A549 (cell line): ENCODE measurements at regions not wholly inside any gene's neighbourhood (a gene's known extent, or its start where the extent isn't known, plus 50 kb on each side); places are given as distances from the start of the nearest gene placed in this dataset.

Experiments
- ATAC-seq, 2 experiments: fragments of 200-7000 bp in 1 of 2; fragments of >200 bp in 1 of 2; cut with Nextera tagmentation in 1 of 2; cut with Tn5 transposase in 1 of 2; 3 replicates each; pipeline versions ENCODE4 v1.8.0 to v1.9.1; 2018 to 2020; ENCODE audit warnings: mild to moderate bottlenecking in 1 of 2, moderate library complexity in 1 of 2
- CTCF ChIA-PET: fragments of 300-600 bp; sonication (Branson Sonifier 250); formaldehyde crosslinking; extraction: SDS; loops from one replicate; lab custom pipeline; 2021; ENCODE audit warnings: antibody characterized with exemption, inconsistent platforms; lab: Yijun Ruan, JAX
- POLR2A ChIA-PET: fragments of 350-600 bp; formaldehyde crosslinking; extraction: SDS; loops from one replicate; lab custom pipeline; 2021; ENCODE audit warnings: antibody characterized with exemption, inconsistent platforms; lab: Yijun Ruan, JAX
- DNase-seq, 2 experiments: peaks; one replicate each; pipeline versions ENCODE4 v3.0.0 to v3.0.0-alpha.2; 2011 to 2016; ENCODE audit warnings: low read depth in 1 of 2, low spot score in 1 of 2
- FAIRE-seq: peaks from 2 replicates; lab custom pipeline; 2011; peaks lifted over from hg19 to GRCh38; lab: Jason Lieb, UNC
- H3K27ac ChIP-seq, 2 experiments: fragments of >200 bp; sonication (Bioruptor Twin); formaldehyde crosslinking; 3 replicates each; pipeline ENCODE4 v1.5.1; 2016 to 2017
- H3K4me1 ChIP-seq: fragments of >200 bp; sonication (Bioruptor Twin); formaldehyde crosslinking; 3 replicates; pipeline ENCODE4 v1.6.1; 2016
- H3K4me2 ChIP-seq: fragments of >200 bp; sonication (Bioruptor Twin); formaldehyde crosslinking; 3 replicates; pipeline ENCODE4 v1.6.1; 2016
- H3K4me3 ChIP-seq: fragments of >200 bp; sonication (Bioruptor Twin); formaldehyde crosslinking; 3 replicates; pipeline ENCODE4 v1.5.1; 2016
- H3K9me3 ChIP-seq: fragments of >200 bp; sonication (Bioruptor Twin); formaldehyde crosslinking; 3 replicates; pipeline ENCODE4 v1.6.1; 2016
- CBX2 ChIP-seq: fragments of 200-600 bp; sonication (generic); IDR thresholded peaks from 2 replicates; pipeline ENCODE4 v1.6.1; 2016; ENCODE audit warnings: low read depth, mild to moderate bottlenecking, borderline replicate concordance
- CEBPB ChIP-seq, 2 experiments: fragments of >200 bp in 1 of 2; sonication (Bioruptor Twin) in 1 of 2; formaldehyde crosslinking in 1 of 2; IDR thresholded peaks; 2 replicates each; pipeline ENCODE4 v1.6.1; 2012 to 2016
- EHMT2 ChIP-seq: fragments of 200-600 bp; sonication (generic); IDR thresholded peaks from 2 replicates; pipeline ENCODE4 v1.6.1; 2016; ENCODE audit warnings: antibody characterized with exemption, low read depth, mild to moderate bottlenecking, moderate library complexity
- FOSB ChIP-seq: fragments of 250-450 bp; sonication (Bioruptor Pico); IDR thresholded peaks from 2 replicates; pipeline ENCODE4 v1.5.0; 2020; ENCODE audit warnings: mild to moderate bottlenecking, moderate library complexity
- GATA3 ChIP-seq: IDR thresholded peaks from 2 replicates; pipeline ENCODE4 v1.6.1; 2012; ENCODE audit warnings: borderline replicate concordance
- HOXA7 ChIP-seq: fragments of 250-450 bp; sonication (Bioruptor Pico); IDR thresholded peaks from 2 replicates; pipeline ENCODE4 v1.5.0; 2020; ENCODE audit warnings: mild to moderate bottlenecking, moderate library complexity
- HOXB13 ChIP-seq: fragments of 250-450 bp; sonication (Bioruptor Pico); IDR thresholded peaks from 2 replicates; pipeline ENCODE4 v1.5.0; 2020; ENCODE audit warnings: low read depth, mild to moderate bottlenecking, moderate library complexity
- HOXB5 ChIP-seq: fragments of 250-450 bp; sonication (Bioruptor Pico); IDR thresholded peaks from 2 replicates; pipeline ENCODE4 v1.5.0; 2020; ENCODE audit warnings: mild to moderate bottlenecking, moderate library complexity
- JUNB ChIP-seq: fragments of >200 bp; sonication (Bioruptor Twin); formaldehyde crosslinking; IDR thresholded peaks from 2 replicates; pipeline ENCODE4 v1.6.1; 2016
- KDM1A ChIP-seq: fragments of 200-600 bp; sonication (generic); IDR thresholded peaks from 2 replicates; pipeline ENCODE4 v1.6.1; 2016; ENCODE audit warnings: low read depth, mild to moderate bottlenecking
- KDM5A ChIP-seq: fragments of 200-600 bp; sonication (generic); IDR thresholded peaks from 2 replicates; pipeline ENCODE4 v1.6.1; 2016; ENCODE audit warnings: antibody characterized with exemption, mild to moderate bottlenecking
- MAFK ChIP-seq: fragments of 450-650 bp; IDR thresholded peaks from 2 replicates; pipeline ENCODE4 v1.6.1; 2014; ENCODE audit not compliant: partially characterized antibody
- MAZ ChIP-seq: fragments of 150-350 bp; IDR thresholded peaks from 2 replicates; pipeline ENCODE4 v1.6.1; 2014; ENCODE audit warnings: antibody characterized with exemption, low read depth, low read length, borderline replicate concordance
- MYC ChIP-seq: IDR thresholded peaks from 2 replicates; pipeline ENCODE4 v1.6.1; 2012; ENCODE audit warnings: mild to moderate bottlenecking, inconsistent platforms, low read length, improper control_type of control experiment, borderline replicate concordance
- NFE2L2 ChIP-seq: fragments of 150-350 bp; conservative IDR thresholded peaks from 2 replicates; pipeline ENCODE4 v1.6.1; 2014; ENCODE audit warnings: low read length
- PHF8 ChIP-seq: fragments of 200-600 bp; sonication (generic); IDR thresholded peaks from 2 replicates; pipeline ENCODE4 v1.6.1; 2016; ENCODE audit warnings: low read depth, mild to moderate bottlenecking, antibody characterized with exemption, moderate library complexity, borderline replicate concordance
- POLR2A ChIP-seq: IDR thresholded peaks from 2 replicates; pipeline ENCODE4 v1.6.1; 2012; ENCODE audit warnings: mild to moderate bottlenecking, low read length
- POLR2AphosphoS2 ChIP-seq: conservative IDR thresholded peaks from 2 replicates; pipeline ENCODE4 v1.6.1; 2012; ENCODE audit warnings: low read length, improper control_type of control experiment, inconsistent platforms
- RAD21 ChIP-seq, 2 experiments: fragments of >200 bp in 1 of 2; sonication (Bioruptor Twin) in 1 of 2; formaldehyde crosslinking in 1 of 2; IDR thresholded peaks in 1 of 2; conservative IDR thresholded peaks in 1 of 2; 2 replicates in 1 of 2; 3 replicates in 1 of 2; pipeline ENCODE4 v1.6.1; 2012 to 2018; ENCODE audit warnings: inconsistent platforms in 1 of 2
- RARB ChIP-seq: fragments of 250-450 bp; sonication (Bioruptor Pico); IDR thresholded peaks from 2 replicates; pipeline ENCODE4 v1.8.0; 2021; ENCODE audit warnings: mild to moderate bottlenecking, moderate library complexity
- RCOR1 ChIP-seq: fragments of 150-350 bp; IDR thresholded peaks from 2 replicates; pipeline ENCODE4 v1.6.1; 2014; ENCODE audit warnings: antibody characterized with exemption, low read length, low read depth
- TFCP2L1 ChIP-seq: fragments of 250-450 bp; sonication (Bioruptor Pico); IDR thresholded peaks from 2 replicates; pipeline ENCODE4 v1.5.0; 2021; ENCODE audit warnings: mild to moderate bottlenecking
- TP53 ChIP-seq: fragments of 250-450 bp; sonication (Bioruptor Pico); IDR thresholded peaks from 2 replicates; pipeline ENCODE4 v1.5.0; 2021; ENCODE audit warnings: mild to moderate bottlenecking, moderate library complexity
- ZC3H11A ChIP-seq: fragments of 450-650 bp; IDR thresholded peaks from 2 replicates; pipeline ENCODE4 v1.6.1; 2014; ENCODE audit warnings: antibody characterized with exemption, mild to moderate bottlenecking
- ZFP36 ChIP-seq: fragments of 450-650 bp; IDR thresholded peaks from 2 replicates; pipeline ENCODE4 v1.6.1; 2014; ENCODE audit warnings: borderline replicate concordance; ENCODE audit not compliant: partially characterized antibody
- WGBS: methylation state at CpG from one replicate; pipeline ENCODE4 v1.1.6; 2017; ENCODE audit errors: missing lambda C conversion rate; 5-methylcytosine and 5-hydroxymethylcytosine counted together
- TF ChIP-seq, protein P1 (sequence below): fragments of 450-650 bp; IDR thresholded peaks from 2 replicates; pipeline ENCODE4 v1.6.1; 2014; ENCODE audit warnings: antibody characterized with exemption
- TF ChIP-seq, protein P2 (sequence below): fragments of >200 bp; sonication (Bioruptor Twin); formaldehyde crosslinking; IDR thresholded peaks from 2 replicates; pipeline ENCODE4 v1.6.1; 2016
- TF ChIP-seq, protein P3 (sequence below): fragments of 250-450 bp; sonication (Bioruptor Pico); IDR thresholded peaks from 2 replicates; pipeline ENCODE4 v1.5.0; 2021; ENCODE audit warnings: mild to moderate bottlenecking, moderate library complexity, borderline replicate concordance
- TF ChIP-seq, protein P4 (sequence below): fragments of >200 bp; sonication (Bioruptor Twin); formaldehyde crosslinking; IDR thresholded peaks from 3 replicates; pipeline ENCODE4 v1.6.1; 2016
- TF ChIP-seq, protein P5 (sequence below): fragments of 150-350 bp; IDR thresholded peaks from 2 replicates; pipeline ENCODE4 v1.6.1; 2014; ENCODE audit warnings: low read depth, mild to moderate bottlenecking, low read length

DNA sequence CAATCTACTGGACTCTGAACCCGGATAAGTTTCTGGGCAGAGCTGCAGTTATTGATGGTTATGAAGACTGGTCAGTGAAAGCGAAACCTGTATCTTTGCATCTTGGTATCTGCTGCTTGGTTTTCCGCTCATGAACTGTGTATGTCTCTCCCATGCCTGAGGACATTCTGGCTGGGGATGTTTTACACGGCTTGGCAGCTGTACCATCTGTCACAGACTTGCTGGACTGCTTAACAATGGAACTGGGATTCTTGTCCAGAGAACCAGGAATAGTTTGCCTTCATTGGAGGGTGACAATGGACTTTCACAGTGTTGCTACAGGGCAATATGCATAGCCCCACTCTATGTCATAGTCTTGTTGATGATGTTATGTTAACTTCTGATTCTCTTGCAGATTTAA lies 119.9 kb upstream of the TMEM106B start (continued):
- TF ChIP-seq, protein P1, sequence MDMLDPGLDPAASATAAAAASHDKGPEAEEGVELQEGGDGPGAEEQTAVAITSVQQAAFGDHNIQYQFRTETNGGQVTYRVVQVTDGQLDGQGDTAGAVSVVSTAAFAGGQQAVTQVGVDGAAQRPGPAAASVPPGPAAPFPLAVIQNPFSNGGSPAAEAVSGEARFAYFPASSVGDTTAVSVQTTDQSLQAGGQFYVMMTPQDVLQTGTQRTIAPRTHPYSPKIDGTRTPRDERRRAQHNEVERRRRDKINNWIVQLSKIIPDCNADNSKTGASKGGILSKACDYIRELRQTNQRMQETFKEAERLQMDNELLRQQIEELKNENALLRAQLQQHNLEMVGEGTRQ = no peak
- TF ChIP-seq KDM5A (no peak), CBX2 (no peak), RAD21 (conservative IDR thresholded peaks at IDR 0.05 in 1 of 2, IDR thresholded peaks at IDR 0.05 in 1 of 2) (no peak), TFCP2L1 (no peak)

DNA sequence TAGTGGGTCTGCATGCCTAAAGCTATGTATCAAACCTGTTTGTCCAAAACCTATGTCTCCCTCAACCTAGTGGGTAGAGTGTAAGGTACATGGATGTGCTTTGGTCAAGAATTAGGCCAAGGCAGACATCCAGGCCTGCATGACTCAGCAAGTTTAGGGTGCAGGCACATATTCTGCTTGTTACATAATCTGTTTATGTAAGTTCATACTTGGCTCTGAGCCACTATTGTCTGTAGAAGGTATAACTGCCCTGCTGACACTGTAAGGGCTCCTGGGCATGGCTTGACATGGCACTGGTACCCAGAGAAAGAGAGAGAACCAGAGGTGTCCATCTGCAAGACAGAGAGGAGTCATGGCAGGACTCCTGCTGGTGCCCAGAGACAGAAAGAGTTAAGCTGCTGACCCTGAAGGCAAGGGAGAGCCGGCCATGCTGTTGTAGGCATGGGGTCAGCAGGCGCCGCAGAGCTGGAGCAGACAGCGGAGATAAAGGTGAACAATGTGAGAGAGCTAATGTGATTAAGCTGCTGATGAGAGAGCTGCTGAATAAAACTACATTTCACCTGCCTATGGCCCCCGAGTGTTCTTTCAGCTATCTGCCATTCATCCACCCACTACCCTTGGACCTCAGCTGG lies 118.5 kb upstream of the TMEM106B start:
- peak overlapping the region; percentile 37 to 70; a peak in 4 of 6 replicates for H3K27ac ChIP-seq
- ATAC-seq (no peak), DNase-seq (no peak), FAIRE-seq (no peak)
- CTCF ChIA-PET = interaction anchor here (1.5 to 2.1 kb wide), 2 partner anchors 10 to 31 kb away, joined by 3 to 4 read pairs; no protein-coding TSS in a partner anchor
- no peak for TF ChIP-seq POLR2AphosphoS2
- no peak for TF ChIP-seq KDM1A
- TF ChIP-seq, protein P2, sequence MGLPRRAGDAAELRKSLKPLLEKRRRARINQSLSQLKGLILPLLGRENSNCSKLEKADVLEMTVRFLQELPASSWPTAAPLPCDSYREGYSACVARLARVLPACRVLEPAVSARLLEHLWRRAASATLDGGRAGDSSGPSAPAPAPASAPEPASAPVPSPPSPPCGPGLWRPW = no peak
- TF ChIP-seq MAFK = peak; percentile 89
- peak; percentile 83 for TF ChIP-seq NFE2L2
- no peak for TF ChIP-seq GATA3
- no peak for TF ChIP-seq POLR2A
- no peak for TF ChIP-seq RCOR1
- no peak for TF ChIP-seq EHMT2
- WGBS = 95% methylated on average over 5 of the region's 5 CpGs
- POLR2A ChIA-PET = no interaction called here
- H3K4me3 ChIP-seq = no peak overlapping the region
- H3K4me1 ChIP-seq = no peaks in the 10 kb centered on the region
- H3K9me3 ChIP-seq = no peaks in the 10 kb centered on the region
- H3K4me2 ChIP-seq = no peak overlapping the region

DNA sequence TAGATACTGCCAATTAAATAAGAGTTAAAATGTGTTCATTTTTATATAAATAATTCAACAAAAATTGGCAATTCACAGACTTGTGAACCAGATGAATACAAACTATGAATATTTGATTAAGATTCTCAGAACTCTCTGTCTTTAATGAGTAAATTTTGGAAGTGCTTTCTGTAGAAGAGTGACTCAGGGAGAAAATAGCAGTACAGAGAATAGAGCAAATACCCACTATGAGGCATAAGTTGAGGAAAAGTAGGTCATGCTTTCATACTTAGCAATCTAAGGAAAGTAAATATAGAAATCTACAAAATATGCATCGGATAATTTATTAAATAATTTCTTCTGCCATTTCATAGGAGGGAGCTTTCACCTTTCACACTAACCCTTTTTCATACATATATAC lies 117.7 kb upstream of the TMEM106B start:
- Histone ChIP-seq H3K27ac (no peak overlapping the region), H3K9me3 (no peaks in the 10 kb centered on the region), H3K4me1 (no peaks in the 10 kb centered on the region), H3K4me2 (no peak overlapping the region)
- FAIRE-seq = no peak
- no peak for TF ChIP-seq ZC3H11A
- TF ChIP-seq KDM1A = no peak
- TF ChIP-seq KDM5A = no peak
- TF ChIP-seq, protein P3, sequence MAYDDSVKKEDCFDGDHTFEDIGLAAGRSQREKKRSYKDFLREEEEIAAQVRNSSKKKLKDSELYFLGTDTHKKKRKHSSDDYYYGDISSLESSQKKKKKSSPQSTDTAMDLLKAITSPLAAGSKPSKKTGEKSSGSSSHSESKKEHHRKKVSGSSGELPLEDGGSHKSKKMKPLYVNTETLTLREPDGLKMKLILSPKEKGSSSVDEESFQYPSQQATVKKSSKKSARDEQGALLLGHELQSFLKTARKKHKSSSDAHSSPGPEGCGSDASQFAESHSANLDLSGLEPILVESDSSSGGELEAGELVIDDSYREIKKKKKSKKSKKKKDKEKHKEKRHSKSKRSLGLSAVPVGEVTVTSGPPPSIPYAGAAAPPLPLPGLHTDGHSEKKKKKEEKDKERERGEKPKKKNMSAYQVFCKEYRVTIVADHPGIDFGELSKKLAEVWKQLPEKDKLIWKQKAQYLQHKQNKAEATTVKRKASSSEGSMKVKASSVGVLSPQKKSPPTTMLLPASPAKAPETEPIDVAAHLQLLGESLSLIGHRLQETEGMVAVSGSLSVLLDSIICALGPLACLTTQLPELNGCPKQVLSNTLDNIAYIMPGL (CRISPR knock-in tag) = no peak
- no peak for TF ChIP-seq RARB (CRISPR knock-in tag)
- TF ChIP-seq CEBPB (IDR thresholded peaks at IDR 0.05) = no peak
- TF ChIP-seq PHF8 = no peak
- no peak for TF ChIP-seq RAD21 (conservative IDR thresholded peaks at IDR 0.05 in 1 of 2, IDR thresholded peaks at IDR 0.05 in 1 of 2)
- TF ChIP-seq, protein P4, sequence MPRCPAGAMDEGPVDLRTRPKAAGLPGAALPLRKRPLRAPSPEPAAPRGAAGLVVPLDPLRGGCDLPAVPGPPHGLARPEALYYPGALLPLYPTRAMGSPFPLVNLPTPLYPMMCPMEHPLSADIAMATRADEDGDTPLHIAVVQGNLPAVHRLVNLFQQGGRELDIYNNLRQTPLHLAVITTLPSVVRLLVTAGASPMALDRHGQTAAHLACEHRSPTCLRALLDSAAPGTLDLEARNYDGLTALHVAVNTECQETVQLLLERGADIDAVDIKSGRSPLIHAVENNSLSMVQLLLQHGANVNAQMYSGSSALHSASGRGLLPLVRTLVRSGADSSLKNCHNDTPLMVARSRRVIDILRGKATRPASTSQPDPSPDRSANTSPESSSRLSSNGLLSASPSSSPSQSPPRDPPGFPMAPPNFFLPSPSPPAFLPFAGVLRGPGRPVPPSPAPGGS = no peak
- no peak for TF ChIP-seq JUNB
- no peak for TF ChIP-seq TP53 (CRISPR knock-in tag)
- no peak for TF ChIP-seq POLR2AphosphoS2
- TF ChIP-seq MAZ = no peak
- TF ChIP-seq, protein P5, sequence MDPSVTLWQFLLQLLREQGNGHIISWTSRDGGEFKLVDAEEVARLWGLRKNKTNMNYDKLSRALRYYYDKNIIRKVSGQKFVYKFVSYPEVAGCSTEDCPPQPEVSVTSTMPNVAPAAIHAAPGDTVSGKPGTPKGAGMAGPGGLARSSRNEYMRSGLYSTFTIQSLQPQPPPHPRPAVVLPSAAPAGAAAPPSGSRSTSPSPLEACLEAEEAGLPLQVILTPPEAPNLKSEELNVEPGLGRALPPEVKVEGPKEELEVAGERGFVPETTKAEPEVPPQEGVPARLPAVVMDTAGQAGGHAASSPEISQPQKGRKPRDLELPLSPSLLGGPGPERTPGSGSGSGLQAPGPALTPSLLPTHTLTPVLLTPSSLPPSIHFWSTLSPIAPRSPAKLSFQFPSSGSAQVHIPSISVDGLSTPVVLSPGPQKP = no peak
- TF ChIP-seq HOXB13 (CRISPR knock-in tag) = no peak
- no peak for TF ChIP-seq ZFP36
- no peak for TF ChIP-seq HOXB5 (CRISPR knock-in tag)
- no peak for TF ChIP-seq HOXA7 (CRISPR knock-in tag)
- no peak for TF ChIP-seq FOSB (CRISPR knock-in tag)
- TF ChIP-seq MYC = no peak
- TF ChIP-seq, all 56 proteins: peak for 0
- no peak overlapping the region for H3K4me3 ChIP-seq
- POLR2A ChIA-PET = no interaction called here
- DNase-seq (no peak), ATAC-seq (no peak)
- CTCF ChIA-PET = interaction anchor here (1.5 to 2.1 kb wide), 2 partner anchors 11 to 31 kb away, joined by 3 to 4 read pairs; no protein-coding TSS in a partner anchor
- 92% methylated on average over 1 of the region's 1 CpG for WGBS
